HL-60/S4 treated with retinoic acid at 250 ng/mL for 4 days and 3 days (cell line): ENCODE measurements at regions not wholly inside any gene's neighbourhood (a gene's known extent, or its start where the extent isn't known, plus 50 kb on each side); places are given as distances from the start of the nearest gene placed in this dataset.
"Not testable (repeated sequence)": the region's sequence is repeated elsewhere in the genome, so short reads cannot be mapped to it uniquely, and the experiment has no call there.

Experiments used
- in situ Hi-C: fragments of 300-500 bp; cut with MboI; formaldehyde crosslinking; loops from 2 replicates; pipeline ENCODE4 v1.7.0; 2022; ENCODE audit warnings: low sequenced_read_pairs

DNA sequence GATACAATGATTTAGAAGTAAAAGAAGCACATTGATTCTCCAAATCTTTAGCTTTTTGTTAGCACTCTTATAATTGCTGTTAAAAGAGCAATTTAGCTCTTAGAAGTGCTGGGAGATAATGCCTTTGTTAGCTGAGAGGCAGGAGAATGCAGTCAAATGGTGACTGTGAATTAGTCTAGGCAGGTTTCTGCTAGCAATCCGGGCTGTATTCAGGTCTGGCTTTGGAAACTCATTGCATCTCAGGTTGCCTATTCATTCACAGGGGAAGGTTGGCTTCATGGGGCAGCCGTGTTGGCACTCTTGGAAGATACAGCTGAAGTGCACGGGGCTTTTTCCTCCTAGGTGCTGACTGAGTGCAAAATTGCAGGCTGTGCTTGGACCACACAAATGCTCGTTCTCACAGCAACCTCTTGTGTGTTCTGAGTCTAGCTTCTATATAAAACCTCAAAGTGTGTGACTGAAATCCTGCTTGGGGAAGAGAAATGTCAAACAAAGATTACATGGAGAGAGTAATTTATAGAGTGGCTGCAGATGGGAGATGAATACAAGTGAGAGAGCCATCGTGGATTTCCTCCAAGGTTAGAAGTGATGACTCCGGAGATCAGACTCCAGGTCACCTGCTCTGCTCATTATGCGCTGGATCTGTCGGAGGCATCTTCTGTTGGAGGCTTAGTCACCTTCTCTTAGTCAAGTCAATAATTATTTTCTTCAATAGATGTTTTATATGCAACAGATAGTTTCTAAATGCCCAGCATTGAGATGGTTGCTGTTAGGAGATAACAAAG lies 167.8 kb downstream of the PMAIP1 start:
- in situ Hi-C loops, result no loop called here

DNA sequence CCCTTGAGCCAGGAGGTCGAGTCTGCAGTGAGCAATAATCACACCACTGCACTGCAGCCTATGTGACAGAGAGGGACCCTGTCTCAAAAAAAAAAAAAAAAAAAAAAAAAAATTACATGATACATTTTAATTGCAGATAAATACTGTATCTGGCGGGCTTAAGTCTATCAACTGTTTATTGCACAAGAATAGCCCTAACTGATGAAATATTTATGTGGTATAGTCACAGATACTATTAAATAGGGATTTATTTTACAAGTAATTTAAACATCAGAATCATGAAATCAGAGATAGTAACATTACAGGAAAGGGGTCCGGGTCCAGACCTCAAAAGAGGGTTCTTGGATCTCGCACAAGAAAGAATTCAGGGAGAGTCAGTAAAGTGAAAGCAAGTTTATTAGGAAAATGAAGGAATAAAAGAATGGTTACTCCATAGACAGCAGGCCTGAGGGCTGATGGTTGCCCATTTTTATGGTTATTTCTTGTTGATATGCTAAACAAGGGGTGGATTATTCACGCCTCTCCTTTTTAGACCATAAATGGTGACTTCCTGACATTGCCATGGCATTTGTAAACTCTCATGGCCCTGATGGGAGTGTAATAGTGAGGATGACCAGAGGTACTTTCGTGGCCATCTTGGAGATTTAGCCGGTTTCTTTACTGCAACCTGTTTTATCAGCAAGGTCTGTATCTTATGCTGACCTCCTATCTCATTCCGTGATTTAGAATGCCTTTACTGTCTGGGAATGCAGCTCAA lies 166.6 kb downstream of the PMAIP1 start:
- in situ Hi-C loops, result no loop called here

DNA sequence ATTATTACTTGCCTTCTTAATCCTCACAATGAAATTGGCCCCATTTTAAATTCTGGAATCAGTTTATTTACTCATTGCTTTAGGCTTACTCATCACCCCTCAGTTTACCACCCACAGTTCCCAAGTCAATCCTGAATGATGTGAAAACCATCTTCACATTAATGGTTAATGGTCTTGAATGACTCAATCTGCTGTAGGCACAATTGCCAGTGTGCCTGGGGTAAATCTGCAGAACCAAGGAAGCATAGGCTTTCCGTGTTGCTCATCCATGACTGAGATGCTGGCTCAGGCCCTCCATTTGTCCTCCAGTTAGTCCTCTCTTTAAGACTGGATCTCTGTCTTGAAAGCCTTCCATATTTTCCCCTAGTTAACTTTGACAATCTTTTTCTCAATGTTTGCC lies 164.5 kb downstream of the PMAIP1 start:
- in situ Hi-C loops, result no loop called here

DNA sequence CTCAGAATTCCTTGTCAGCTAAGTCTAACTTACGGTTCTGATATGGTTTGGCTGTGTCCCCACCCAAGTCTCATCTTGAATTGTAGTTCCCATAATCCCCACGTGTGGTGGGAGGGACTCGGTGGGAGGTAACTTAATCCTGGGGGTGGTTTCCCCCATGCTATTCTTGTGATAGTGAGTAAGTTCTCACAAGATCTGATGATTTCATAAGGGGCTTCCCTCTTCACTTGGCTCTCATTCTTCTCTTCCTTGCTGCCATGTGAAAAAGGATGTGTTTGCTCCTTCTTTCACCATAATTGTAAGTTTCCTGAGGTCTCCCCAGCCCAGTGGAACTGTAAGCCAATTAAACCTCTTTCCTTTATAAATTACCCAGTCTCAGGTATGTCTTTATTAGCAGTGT lies 163.0 kb downstream of the PMAIP1 start:
- in situ Hi-C loops, result not testable (repeated sequence)

DNA sequence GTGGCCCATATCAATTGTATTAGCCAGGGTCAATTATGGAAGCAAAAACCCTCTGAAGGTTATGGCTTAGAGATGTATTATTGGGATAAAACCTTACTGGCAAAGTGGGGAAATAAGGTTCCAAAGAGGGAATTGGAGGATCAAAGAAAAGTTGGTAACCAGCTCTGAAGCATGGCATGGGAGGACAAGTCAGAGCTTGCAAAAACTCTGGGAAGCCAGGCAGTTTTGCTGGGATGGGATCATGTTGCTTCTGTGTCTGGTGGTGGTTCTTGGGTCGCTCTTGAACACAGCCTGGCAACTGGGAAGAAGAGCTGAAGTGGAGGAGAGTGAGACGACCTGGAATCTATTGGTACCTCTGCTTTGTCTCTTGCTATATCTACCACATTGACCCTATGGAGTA lies 162.6 kb downstream of the PMAIP1 start:
- in situ Hi-C loops, result no loop called here

DNA sequence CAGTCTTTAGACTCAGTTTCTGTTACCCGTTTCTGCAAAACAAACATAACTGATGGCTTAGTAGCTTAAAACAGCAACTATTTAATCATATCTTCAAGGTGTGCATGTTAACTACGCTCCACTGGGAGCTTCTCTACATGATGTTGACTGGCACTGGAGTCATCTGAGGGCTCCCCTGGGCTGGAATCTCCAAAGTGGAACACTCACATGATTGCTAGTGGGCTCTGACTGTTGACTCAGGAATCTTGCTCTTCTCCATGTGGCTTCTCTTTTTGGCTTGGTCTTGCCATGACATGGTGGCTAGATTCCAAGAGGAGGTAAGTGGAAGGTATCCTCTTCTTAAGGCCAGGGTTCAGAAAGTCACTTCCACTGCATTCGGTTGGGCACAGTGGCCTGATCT lies 160.8 kb downstream of the PMAIP1 start:
- in situ Hi-C loops, result no loop called here

DNA sequence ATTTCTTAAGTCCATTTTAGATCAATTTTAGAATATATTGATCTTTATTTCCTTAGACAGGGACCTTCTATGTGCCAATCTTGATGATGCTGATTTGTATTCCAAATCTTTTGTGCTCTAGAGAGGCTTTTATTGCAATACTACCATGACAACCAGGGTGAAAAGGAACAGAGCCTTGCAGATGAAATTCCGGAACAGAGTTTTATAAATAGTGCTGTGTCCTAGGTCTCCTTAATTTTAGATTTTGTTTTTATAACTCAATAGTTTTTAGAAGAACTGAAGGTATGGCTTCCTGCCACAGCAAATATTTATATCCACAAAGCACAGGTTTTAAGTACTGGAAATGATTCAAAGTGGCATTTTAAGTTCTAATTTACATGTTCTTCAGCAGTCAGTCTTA lies 160.2 kb downstream of the PMAIP1 start:
- in situ Hi-C loops, result no loop called here

DNA sequence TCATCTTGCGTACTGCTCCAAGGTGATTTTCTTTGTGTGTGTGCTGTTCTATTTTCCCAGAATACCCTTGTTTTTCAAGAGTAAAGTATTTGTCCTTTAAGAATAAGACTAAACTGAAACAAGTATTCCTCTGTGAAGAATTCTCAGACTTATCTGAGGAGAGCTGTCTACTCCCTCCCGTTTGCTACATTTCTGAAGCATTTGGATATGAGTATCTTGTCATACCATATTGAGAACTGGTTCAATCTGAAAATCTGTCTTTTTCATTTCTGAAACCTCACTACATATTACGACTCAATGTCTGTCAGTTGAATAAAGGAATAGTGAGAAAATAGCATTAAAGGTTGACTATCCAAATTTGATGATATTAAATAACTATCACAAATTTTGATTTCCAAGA lies 159.4 kb downstream of the PMAIP1 start:
- in situ Hi-C loops, result no loop called here

DNA sequence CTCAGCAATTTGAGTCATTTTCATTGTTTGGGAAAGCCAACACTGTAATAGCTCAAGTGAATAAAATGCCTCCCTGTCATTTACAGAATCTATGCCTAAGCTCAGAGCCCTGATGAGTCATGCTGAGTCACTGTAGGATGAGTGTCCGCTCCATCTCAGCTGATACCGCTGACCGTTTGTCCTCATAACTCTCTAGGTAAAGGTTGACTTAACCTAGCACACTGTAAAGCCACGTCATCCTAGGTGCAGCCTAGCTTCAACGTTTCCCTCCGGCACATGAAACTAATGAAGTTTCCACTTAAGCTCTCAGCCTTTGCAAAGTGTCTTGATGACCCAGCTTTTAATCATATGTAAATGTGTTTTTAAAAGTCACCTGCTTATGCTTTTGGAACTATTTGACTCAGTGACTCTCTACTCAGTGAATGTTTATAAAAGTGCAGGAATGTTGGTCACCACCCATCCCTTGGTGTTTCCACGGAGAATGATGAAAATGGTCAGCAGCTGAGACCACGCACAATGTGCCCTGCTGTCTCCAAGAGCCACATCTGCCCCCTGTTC lies 154.0 kb downstream of the PMAIP1 start:
- in situ Hi-C loops, result no loop called here

DNA sequence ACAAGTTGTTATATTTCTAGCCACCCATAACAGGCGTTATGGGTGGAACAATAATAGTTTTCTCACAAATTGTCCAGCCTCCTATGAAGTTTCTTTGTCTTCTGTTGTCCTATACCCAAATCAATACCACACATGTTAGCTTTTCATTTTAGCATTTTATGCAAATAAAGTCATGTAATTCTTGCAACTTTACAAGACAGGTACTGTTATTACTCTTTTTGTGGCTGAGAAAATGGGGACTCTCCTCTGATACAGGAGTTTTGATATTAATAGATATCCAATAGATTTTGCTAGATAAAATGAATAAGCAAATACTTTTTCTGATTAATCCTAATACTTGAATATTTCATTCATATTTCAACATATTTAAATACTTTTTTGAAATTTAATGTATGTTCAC lies 151.0 kb downstream of the PMAIP1 start:
- in situ Hi-C loops, result no loop called here

DNA sequence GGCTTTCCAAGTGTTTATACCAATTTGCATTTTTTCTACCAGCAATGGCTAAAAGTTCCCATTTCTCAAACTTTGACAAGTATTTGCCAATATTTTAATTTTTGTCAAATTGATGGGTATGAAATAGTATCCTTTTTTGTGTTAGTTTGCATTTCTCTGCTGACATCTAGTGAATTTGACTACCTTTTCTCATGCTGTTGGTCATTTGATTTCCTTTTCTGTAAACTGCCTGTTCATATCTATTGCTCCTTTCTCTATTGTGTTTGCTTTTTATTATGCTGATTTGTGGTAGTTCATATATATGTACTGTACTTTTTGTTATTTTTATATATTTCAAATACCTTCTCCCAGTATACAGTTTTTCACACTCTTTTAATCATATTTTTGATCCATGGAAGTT lies 149.4 kb downstream of the PMAIP1 start:
- in situ Hi-C loops, result no loop called here

DNA sequence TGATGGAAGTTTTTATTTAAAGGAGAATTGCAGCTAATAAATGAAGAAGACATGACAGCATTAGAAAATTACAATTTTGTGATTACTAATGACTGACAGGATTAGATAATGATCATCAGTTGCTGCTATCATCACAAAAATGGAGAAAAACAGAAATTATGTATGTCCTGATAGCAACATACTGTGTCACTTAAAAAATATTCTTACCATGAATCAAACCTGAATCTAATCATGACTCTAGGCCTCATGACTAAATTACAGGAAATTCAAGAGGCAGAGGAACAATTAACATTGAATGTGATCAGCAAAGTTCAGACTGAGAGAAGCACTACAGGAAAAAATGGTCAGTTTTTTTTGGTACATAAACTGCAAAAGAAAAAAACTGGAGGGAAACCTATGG lies 147.8 kb downstream of the PMAIP1 start:
- in situ Hi-C loops, result no loop called here

DNA sequence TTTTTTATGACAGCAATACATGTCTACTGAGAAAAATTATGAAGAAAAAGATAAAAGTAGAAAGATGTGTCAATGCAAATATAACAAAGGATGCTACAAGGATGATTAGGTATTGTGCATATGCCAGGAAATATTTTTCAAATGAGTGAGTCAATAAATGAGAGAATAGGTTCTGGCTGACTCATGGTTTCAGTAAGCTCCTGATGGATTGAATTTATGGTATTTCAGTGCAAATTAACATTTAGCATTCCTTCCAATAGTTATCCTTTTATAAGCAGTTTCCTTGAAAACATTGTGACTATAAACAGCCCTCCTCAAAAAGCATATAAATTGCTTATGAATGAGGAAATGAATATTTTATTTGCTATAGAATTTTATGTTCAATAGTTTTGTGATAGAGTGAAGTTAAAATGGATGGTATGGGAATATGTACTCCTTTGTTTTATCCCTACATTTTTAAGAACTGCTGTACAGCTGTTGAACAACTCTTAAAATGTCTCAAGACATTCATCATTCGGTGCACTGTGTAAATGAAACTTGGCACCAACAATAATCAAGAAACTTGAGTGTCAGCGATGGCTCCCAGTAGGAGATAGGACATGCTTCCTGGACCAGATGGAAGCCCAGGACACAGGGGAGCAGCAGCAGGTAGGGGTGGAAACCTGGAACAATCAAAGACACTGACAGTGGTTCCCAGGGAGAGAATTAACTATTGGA lies 144.7 kb downstream of the PMAIP1 start:
- in situ Hi-C loops, result no loop called here

DNA sequence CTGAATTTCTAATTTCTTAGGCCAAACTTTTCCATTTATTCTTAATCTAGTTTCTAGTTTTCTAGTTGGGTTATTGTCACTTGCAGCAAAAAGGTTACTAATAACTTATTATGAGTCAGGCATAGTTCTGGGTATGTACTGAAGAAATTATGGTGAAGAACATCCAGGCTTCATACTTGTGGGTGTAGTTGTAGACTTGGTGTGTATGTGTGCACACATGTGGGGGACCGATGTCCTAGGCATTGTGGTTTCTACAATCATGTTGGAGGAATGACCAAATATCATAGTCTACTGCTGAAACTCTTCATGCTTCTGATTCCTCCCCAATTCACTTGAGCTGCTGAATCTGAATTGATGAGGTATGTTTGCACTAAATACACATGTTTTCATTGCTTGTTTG lies 141.2 kb downstream of the PMAIP1 start:
- in situ Hi-C loops, result no loop called here

DNA sequence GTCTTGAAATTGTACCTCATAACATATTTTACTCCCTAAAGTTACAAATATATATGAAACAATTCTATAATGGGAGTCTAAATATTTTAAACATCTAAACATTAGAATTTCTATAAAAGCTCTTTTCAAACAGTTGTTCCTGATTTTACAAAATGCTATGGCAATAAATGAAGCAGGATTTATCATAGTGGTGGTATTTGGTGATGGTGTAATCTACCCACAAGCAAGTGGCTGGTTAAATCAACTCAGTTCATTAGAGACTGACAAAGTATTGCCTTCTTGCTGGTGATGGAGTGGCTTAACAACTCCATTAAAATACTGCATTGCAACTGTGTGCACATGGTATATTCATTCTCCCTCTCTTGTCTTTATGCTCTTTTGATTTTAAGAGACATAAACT lies 138.9 kb downstream of the PMAIP1 start:
- in situ Hi-C loops, result no loop called here

DNA sequence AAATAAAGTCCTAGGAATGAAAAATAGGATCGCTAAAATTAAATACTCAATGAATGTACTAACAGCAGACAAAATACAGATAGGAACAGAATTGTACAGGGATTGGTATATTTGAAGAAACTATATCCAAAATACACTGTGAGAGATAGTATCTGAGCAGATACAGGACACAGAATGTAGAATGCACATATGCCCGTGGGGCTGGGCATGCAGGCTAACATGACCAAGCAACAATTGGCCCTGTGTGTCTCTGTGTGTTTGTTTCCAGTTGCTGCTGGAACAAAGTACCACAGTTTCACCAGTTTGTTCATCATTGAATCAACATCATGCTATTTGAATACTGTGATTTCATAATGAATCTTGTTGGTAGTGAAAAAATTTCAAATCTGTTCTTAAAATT lies 127.6 kb downstream of the PMAIP1 start:
- in situ Hi-C loops, result no loop called here

DNA sequence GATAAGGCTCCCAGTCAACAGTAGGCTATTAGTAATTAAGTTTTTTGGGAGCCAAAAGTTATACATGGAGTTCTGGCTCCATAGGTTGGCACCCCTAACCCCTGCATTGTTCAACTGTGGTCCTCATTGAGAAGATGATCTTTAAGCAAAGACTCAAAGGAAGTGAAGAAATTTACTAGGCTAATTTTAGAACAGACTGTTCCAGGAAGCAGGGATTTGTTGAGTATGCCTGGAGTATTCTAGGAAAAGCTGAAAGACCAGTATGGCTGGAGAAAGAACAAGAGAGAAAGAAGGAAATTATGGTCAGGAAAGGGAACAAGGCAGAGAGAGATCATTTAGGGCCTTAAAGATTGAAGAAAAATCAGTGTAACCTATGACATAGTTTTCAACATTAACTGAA lies 125.1 kb downstream of the PMAIP1 start:
- in situ Hi-C loops, result loop anchor here (25.0 kb wide), 1 partner anchor 512 kb away; no protein-coding TSS in a partner anchor

DNA sequence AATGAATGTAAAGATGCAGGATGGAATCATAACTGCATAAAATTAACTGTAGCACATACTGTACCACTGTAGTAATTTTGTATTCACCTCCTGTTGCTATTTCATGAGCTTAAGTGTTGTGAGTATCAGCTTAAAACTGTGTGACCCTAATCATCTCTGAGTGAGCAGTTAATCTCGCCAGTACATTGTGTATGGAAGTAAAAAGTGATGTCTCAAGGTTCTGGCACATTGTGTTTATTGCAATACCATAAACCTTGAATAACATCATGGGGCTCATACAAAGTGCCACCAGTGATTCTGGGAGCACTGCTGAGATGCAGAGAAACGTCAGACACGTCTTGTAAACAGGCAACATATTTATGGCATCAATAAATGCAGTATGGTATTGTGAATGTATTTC lies 124.5 kb downstream of the PMAIP1 start:
- in situ Hi-C loops, result loop anchor here (25.0 kb wide), 1 partner anchor 513 kb away; no protein-coding TSS in a partner anchor

DNA sequence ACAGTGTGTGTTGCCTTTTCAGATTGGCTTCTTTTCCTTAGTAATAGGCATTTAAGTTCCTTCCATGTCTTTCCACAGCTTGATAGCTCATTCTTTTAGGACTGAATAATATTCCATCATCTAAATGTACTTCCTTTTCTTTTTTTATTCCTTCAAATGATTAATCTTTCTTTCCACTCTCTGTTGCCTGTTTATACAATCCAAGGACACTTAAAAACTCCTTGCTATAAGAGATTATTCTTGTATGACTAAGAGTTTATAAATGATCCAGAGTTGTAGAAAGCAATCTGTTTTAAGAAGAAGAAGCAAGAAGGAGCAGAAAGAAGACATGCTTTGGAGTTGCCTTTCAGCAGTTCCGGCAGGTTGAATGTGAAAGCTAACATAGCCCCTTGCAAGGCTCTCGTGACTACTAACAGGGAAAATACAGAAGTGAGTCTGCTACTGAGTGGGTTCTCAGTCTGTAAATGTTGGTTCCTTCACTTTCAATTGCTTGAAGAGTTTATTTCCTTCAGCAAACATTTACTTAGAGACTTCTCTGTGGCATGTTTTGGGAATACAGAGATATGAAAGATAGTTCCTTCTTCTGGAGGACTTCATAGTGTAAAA lies 123.0 kb downstream of the PMAIP1 start:
- in situ Hi-C loops, result loop anchor here (25.0 kb wide), 1 partner anchor 515 kb away; no protein-coding TSS in a partner anchor

DNA sequence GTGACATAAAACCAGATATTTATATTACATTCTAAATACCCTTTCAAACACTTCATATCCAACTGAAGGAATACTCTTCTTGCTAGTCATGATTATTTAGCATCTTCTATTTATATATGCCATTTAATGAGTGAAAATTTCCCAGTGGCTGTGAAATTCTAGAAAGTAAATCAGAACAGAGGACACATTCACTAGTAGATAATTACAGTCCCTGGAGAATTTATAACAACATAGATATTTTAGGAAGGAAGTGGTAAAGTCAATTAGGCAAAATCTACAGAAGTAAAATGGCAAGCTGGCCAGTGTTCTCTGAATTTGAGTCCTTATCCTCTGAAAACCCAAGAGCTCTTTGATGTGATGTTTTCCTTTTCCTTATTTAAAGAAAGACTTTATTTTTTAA lies 121.8 kb downstream of the PMAIP1 start:
- in situ Hi-C loops, result loop anchor here (25.0 kb wide), 1 partner anchor 516 kb away; no protein-coding TSS in a partner anchor
